ENCODE measurements at regions not wholly inside any gene's neighbourhood (a gene's known extent, or its start where the extent isn't known, plus 50 kb on each side); places are given as distances from the start of the nearest gene placed in this dataset.
A peak's percentile ranks its signal among the peaks of the same experiment; 100 is the strongest.

DNA sequence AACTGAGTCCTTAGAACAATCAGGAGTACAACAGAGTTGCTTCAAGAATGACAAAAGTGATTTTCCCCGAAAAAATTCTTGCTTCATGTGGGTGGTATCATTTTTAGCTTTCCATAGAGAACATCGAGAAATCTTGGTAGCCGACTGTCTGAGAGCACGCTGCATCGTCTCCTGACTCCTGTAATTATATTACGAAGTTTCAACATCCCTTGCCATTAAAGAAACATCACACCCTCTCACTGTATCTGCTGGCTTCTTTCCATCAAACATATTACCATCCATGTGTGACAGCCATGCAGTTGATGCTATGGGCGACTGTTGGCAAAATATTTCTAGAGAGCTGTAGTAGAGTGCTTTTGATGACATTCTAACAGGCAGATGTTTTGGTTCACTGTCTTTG lies 311.2 kb downstream of the CMPK2 start:
- Histone ChIP-seq H3K27ac (ENCODE audit: low read depth, low read length) (no peak overlapping the region), H3K27me3 (ENCODE audit: insufficient read depth, low read length) (no peaks in the 10 kb centered on the region)

DNA sequence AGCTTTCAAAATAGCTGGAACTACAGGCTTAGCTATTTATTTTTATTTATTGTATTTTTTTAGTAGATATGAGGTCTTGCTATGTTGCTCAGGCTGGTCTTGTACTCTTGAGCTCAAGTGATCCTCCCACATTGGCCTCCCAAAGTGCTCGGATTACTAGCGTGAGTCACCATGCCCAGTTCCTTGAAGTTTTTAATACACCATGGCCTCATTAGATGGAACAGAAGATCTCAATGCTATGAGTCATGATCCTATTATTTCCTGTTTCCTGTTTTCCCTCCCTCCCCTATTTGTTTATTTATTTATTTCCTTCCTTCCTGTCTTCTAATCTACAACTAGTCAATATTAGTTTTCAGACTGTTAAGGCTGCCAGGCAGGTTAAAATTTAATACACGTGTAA lies 309.0 kb downstream of the CMPK2 start:
- FAIRE-seq: no peak
- no peaks in the 10 kb centered on the region for H4K20me1 ChIP-seq (ENCODE audit: insufficient read depth, low read length)
- H3K4me2 ChIP-seq (ENCODE audit: low read length): no peak overlapping the region
- no peak overlapping the region for H3K27ac Mint-ChIP-seq (ENCODE audit: unreplicated experiment)
- no peak overlapping the region for H3K27ac ChIP-seq (ENCODE audit: low read depth, low read length)
- no peaks in the 10 kb centered on the region for H3K27me3 Mint-ChIP-seq (ENCODE audit: low read depth, unreplicated experiment)
- no peak for TF ChIP-seq EZH2 (IDR thresholded peaks at IDR 0.05; ENCODE audit: insufficient read depth, low read length)
- TF ChIP-seq, protein P1, sequence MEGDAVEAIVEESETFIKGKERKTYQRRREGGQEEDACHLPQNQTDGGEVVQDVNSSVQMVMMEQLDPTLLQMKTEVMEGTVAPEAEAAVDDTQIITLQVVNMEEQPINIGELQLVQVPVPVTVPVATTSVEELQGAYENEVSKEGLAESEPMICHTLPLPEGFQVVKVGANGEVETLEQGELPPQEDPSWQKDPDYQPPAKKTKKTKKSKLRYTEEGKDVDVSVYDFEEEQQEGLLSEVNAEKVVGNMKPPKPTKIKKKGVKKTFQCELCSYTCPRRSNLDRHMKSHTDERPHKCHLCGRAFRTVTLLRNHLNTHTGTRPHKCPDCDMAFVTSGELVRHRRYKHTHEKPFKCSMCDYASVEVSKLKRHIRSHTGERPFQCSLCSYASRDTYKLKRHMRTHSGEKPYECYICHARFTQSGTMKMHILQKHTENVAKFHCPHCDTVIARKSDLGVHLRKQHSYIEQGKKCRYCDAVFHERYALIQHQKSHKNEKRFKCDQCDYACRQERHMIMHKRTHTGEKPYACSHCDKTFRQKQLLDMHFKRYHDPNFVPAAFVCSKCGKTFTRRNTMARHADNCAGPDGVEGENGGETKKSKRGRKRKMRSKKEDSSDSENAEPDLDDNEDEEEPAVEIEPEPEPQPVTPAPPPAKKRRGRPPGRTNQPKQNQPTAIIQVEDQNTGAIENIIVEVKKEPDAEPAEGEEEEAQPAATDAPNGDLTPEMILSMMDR (IDR thresholded peaks at IDR 0.05; ENCODE audit: insufficient read depth, low read depth, low read length): no peak
- no peak overlapping the region for H3K4me3 ChIP-seq (ENCODE audit: insufficient read depth, low read depth, low read length)
- H3K9ac ChIP-seq (ENCODE audit: low read length): no peak overlapping the region
- no peaks in the 10 kb centered on the region for H3K4me1 ChIP-seq (ENCODE audit: insufficient read depth, low read length)
- H3K36me3 ChIP-seq (ENCODE audit: insufficient read depth, low read length): no peaks in the 10 kb centered on the region
- no peaks in the 10 kb centered on the region for H3K4me1 Mint-ChIP-seq (ENCODE audit: low read depth, unreplicated experiment)
- H3K9me3 ChIP-seq (ENCODE audit: insufficient read depth, low read depth, low read length): no peaks in the 10 kb centered on the region
- no peak overlapping the region for H3K4me3 Mint-ChIP-seq (ENCODE audit: unreplicated experiment)
- no peaks in the 10 kb centered on the region for H3K27me3 ChIP-seq (ENCODE audit: insufficient read depth, low read length)
- DNase-seq (ENCODE audit: low read depth): peak; percentile 51
- no peaks in the 10 kb centered on the region for H3K79me2 ChIP-seq (ENCODE audit: insufficient read depth, low read length)
- no peak overlapping the region for H2AFZ ChIP-seq (ENCODE audit: low read depth, low read length)
- H3K9me3 Mint-ChIP-seq (ENCODE audit: unreplicated experiment): peaks cover 3% of the 10 kb centered on the region
- no peaks in the 10 kb centered on the region for H3K36me3 Mint-ChIP-seq (ENCODE audit: low read depth, unreplicated experiment)

More for the DNA sequence above, 311.2 kb downstream of the CMPK2 start:
- no peak for DNase-seq (ENCODE audit: low read depth)
- Mint-ChIP-seq H3K4me3 (ENCODE audit: unreplicated experiment) (no peak overlapping the region), H3K4me1 (ENCODE audit: low read depth, unreplicated experiment) (no peaks in the 10 kb centered on the region), H3K27me3 (ENCODE audit: low read depth, unreplicated experiment) (no peaks in the 10 kb centered on the region), H3K36me3 (ENCODE audit: low read depth, unreplicated experiment) (no peaks in the 10 kb centered on the region), H3K9me3 (ENCODE audit: unreplicated experiment) (peaks cover 15% of the 10 kb centered on the region), H3K27ac (ENCODE audit: unreplicated experiment) (no peak overlapping the region)
- Histone ChIP-seq H3K36me3 (ENCODE audit: insufficient read depth, low read length) (no peaks in the 10 kb centered on the region), H3K9ac (ENCODE audit: low read length) (no peak overlapping the region), H3K4me3 (ENCODE audit: insufficient read depth, low read depth, low read length) (no peak overlapping the region), H3K79me2 (ENCODE audit: insufficient read depth, low read length) (no peaks in the 10 kb centered on the region), H3K4me1 (ENCODE audit: insufficient read depth, low read length) (no peaks in the 10 kb centered on the region), H3K9me3 (ENCODE audit: insufficient read depth, low read depth, low read length) (no peaks in the 10 kb centered on the region), H2AFZ (ENCODE audit: low read depth, low read length) (no peak overlapping the region), H4K20me1 (ENCODE audit: insufficient read depth, low read length) (no peaks in the 10 kb centered on the region), H3K4me2 (ENCODE audit: low read length) (no peak overlapping the region)
- FAIRE-seq: no peak
- TF ChIP-seq EZH2 (IDR thresholded peaks at IDR 0.05; ENCODE audit: insufficient read depth, low read length): no peak
- TF ChIP-seq, protein P1 (IDR thresholded peaks at IDR 0.05; ENCODE audit: insufficient read depth, low read depth, low read length): no peak

DNA sequence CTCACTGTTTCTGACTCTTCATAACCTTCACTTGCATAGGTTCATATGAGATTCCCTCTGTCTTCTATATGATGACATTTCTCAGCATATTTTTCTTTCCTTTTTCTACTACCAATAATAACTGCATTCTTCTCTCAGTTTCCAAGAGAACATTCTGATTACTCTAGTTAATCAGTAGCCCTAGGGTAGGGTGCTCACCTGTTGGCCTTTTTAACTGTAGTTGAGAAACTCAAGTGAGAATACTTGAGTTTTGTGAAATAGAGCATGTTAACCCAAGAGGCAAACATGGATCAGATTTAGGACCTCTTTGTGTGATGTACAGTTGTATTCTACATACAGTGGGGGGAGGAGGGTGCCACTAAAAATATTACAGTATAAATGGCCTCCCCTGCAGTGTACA lies 308.0 kb downstream of the CMPK2 start:
- H4K20me1 ChIP-seq (ENCODE audit: insufficient read depth, low read length): no peaks in the 10 kb centered on the region
- no peaks in the 10 kb centered on the region for H3K9me3 ChIP-seq (ENCODE audit: insufficient read depth, low read depth, low read length)
- H3K4me3 Mint-ChIP-seq (ENCODE audit: unreplicated experiment): no peak overlapping the region
- H3K36me3 ChIP-seq (ENCODE audit: insufficient read depth, low read length): no peaks in the 10 kb centered on the region
- peaks cover 2% of the 10 kb centered on the region for H3K9me3 Mint-ChIP-seq (ENCODE audit: unreplicated experiment)
- no peaks in the 10 kb centered on the region for H3K79me2 ChIP-seq (ENCODE audit: insufficient read depth, low read length)
- H3K4me3 ChIP-seq (ENCODE audit: insufficient read depth, low read depth, low read length): no peak overlapping the region
- no peaks in the 10 kb centered on the region for H3K36me3 Mint-ChIP-seq (ENCODE audit: low read depth, unreplicated experiment)
- no peak overlapping the region for H3K4me2 ChIP-seq (ENCODE audit: low read length)
- DNase-seq (ENCODE audit: low read depth) (no peak), FAIRE-seq (no peak)
- TF ChIP-seq, protein P1 (IDR thresholded peaks at IDR 0.05; ENCODE audit: insufficient read depth, low read depth, low read length): no peak
- TF ChIP-seq EZH2 (IDR thresholded peaks at IDR 0.05; ENCODE audit: insufficient read depth, low read length): no peak
- no peaks in the 10 kb centered on the region for H3K27me3 Mint-ChIP-seq (ENCODE audit: low read depth, unreplicated experiment)
- no peak overlapping the region for H3K27ac ChIP-seq (ENCODE audit: low read depth, low read length)
- H2AFZ ChIP-seq (ENCODE audit: low read depth, low read length): no peak overlapping the region
- no peaks in the 10 kb centered on the region for H3K4me1 ChIP-seq (ENCODE audit: insufficient read depth, low read length)
- H3K9ac ChIP-seq (ENCODE audit: low read length): no peak overlapping the region
- H3K27me3 ChIP-seq (ENCODE audit: insufficient read depth, low read length): no peaks in the 10 kb centered on the region
- no peak overlapping the region for H3K27ac Mint-ChIP-seq (ENCODE audit: unreplicated experiment)
- H3K4me1 Mint-ChIP-seq (ENCODE audit: low read depth, unreplicated experiment): no peaks in the 10 kb centered on the region
